Bronchial epithelial cell (primary cell): ENCODE measurements at regions not wholly inside any gene's neighbourhood (a gene's known extent, or its start where the extent isn't known, plus 50 kb on each side); places are given as distances from the start of the nearest gene placed in this dataset.

Experiments used
- DNase-seq: peaks from one replicate; pipeline ENCODE4 v3.0.0-alpha.2; 2010; ENCODE audit warnings: low read depth
- FAIRE-seq: peaks from 2 replicates; lab custom pipeline; 2011; peaks lifted over from hg19 to GRCh38; lab: Jason Lieb, UNC
- H3K27me3 ChIP-seq: 2 replicates; pipeline ENCODE4 v1.5.1; 2011; ENCODE audit warnings: low read length; ENCODE audit not compliant: control insufficient read depth, insufficient read depth
- H3K36me3 ChIP-seq: 2 replicates; pipeline ENCODE4 v1.5.1; 2011; ENCODE audit warnings: low read length; ENCODE audit not compliant: control insufficient read depth, insufficient read depth
- H3K4me3 ChIP-seq: 2 replicates; pipeline ENCODE4 v1.5.1; 2011; ENCODE audit warnings: mild to moderate bottlenecking, low read depth, low read length, control low read depth
- TF ChIP-seq, protein P1 (sequence below): IDR thresholded peaks from 2 replicates; pipeline ENCODE4 v1.5.1; 2011; ENCODE audit warnings: mild to moderate bottlenecking, moderate library complexity, low read length, control low read depth, inconsistent platforms; ENCODE audit not compliant: insufficient read depth, severe bottlenecking

DNA sequence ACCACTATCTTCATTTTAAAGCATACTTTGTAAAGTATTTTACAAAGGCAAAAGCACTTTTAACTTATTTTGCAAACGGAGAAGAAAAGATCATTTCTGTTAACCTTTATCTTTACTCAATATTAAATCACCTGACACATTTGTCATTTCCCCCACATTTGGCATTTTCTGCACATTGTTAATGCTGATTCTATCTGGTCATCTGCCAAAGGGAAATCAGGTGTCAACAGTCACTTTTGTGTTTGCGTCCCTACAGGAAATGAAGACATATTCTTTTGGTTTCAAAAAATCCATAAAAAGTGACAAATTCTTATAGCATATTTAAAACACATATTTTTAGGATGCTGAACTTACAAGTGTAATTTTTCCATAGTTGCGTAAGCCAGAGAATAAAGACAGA lies 191.3 kb upstream of the TMEM161B start:
- TF ChIP-seq, protein P1, sequence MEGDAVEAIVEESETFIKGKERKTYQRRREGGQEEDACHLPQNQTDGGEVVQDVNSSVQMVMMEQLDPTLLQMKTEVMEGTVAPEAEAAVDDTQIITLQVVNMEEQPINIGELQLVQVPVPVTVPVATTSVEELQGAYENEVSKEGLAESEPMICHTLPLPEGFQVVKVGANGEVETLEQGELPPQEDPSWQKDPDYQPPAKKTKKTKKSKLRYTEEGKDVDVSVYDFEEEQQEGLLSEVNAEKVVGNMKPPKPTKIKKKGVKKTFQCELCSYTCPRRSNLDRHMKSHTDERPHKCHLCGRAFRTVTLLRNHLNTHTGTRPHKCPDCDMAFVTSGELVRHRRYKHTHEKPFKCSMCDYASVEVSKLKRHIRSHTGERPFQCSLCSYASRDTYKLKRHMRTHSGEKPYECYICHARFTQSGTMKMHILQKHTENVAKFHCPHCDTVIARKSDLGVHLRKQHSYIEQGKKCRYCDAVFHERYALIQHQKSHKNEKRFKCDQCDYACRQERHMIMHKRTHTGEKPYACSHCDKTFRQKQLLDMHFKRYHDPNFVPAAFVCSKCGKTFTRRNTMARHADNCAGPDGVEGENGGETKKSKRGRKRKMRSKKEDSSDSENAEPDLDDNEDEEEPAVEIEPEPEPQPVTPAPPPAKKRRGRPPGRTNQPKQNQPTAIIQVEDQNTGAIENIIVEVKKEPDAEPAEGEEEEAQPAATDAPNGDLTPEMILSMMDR = no peak
- no peak for DNase-seq
- no peaks in the 10 kb centered on the region for H3K27me3 ChIP-seq
- H3K36me3 ChIP-seq = no peaks in the 10 kb centered on the region
- FAIRE-seq = no peak
- no peak overlapping the region for H3K4me3 ChIP-seq

DNA sequence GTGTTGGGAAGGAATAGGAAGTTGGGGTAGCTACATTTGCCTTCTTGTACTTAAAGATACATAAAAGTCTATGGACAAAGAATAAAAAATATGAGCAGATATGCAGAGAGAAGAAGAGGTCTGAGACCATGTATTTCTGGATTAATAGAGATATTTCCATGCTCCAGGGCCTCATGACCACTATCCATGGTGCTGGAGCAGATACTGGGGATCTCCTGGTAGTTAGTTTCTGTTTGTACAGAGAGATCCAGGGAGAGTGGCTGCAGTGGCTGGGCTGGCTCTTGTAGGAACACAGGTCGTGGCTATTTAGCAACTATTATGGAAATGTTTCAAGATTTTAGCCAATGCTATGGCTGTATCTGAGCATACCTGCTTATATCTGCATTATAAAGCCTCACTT lies 184.2 kb upstream of the TMEM161B start:
- Histone ChIP-seq H3K36me3 (no peaks in the 10 kb centered on the region), H3K27me3 (no peaks in the 10 kb centered on the region), H3K4me3 (no peak overlapping the region)
- TF ChIP-seq, protein P1 = no peak
- DNase-seq (no peak), FAIRE-seq (no peak)

DNA sequence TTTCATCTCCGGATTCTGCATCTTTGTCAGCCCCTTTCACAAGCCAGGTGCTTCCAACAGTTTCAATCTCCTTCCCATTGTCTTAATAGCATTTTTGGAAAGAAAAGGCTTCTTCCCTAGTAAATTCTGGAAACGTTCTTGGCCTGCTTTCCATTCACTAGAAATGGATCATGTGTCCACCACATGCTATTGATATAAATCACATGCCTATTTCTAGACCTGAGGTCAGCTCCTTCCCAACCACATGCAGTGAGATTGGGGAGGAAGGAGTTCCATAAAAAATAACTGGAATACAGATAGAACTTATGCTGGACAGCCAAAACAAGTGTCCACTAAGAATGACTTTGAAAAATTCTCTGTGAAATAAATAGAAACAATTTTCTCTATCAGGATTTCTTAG lies 181.6 kb upstream of the TMEM161B start:
- FAIRE-seq (no peak), DNase-seq (no peak)
- H3K36me3 ChIP-seq = no peaks in the 10 kb centered on the region
- TF ChIP-seq, protein P1 = no peak
- no peaks in the 10 kb centered on the region for H3K27me3 ChIP-seq
- no peak overlapping the region for H3K4me3 ChIP-seq

DNA sequence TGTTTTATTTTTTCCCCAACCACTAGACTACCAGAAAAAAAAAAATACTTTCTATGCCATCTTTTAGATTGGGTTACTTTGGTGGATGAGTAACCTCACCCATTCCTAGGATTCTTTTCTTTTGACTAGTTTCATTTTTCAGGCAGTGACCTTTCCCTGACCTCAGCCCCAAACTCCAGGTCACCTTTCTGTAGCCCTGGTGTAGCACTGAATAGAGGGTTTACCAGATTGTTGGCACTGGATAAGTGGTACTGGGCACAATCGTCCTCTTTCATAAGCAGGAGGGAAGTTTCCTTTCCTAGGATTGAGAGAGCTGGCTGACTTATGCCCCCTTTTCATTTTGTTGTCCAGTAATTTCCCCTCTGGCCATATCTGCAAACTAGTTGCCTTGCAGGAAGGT lies 169.4 kb upstream of the TMEM161B start:
- TF ChIP-seq, protein P1 = no peak
- DNase-seq = peak; percentile 7
- no peak for FAIRE-seq

DNA sequence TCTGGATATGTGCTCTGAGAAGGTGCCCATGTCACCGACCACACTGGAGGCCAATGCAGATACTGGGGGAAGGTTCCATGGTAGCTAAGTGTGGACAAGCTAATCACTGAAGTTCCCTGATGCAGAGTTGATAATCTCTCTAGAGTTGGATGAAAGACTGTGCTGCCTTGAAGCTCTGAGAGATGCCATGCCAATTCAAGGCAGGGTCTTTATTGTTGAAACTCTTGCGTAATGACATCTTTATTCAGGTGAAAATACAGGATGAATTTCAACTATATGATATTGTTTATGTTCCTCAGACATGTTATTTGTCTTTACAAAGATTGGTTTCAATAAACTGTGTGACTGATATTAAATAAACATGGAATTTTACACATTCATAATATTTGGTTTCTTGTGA lies 167.6 kb upstream of the TMEM161B start:
- DNase-seq = no peak
- Histone ChIP-seq H3K27me3 (no peaks in the 10 kb centered on the region), H3K4me3 (no peak overlapping the region), H3K36me3 (no peaks in the 10 kb centered on the region)
- FAIRE-seq = no peak
- TF ChIP-seq, protein P1 = no peak

More for the DNA sequence above, 169.4 kb upstream of the TMEM161B start:
- Histone ChIP-seq H3K36me3 (no peaks in the 10 kb centered on the region), H3K4me3 (no peak overlapping the region), H3K27me3 (no peaks in the 10 kb centered on the region)

DNA sequence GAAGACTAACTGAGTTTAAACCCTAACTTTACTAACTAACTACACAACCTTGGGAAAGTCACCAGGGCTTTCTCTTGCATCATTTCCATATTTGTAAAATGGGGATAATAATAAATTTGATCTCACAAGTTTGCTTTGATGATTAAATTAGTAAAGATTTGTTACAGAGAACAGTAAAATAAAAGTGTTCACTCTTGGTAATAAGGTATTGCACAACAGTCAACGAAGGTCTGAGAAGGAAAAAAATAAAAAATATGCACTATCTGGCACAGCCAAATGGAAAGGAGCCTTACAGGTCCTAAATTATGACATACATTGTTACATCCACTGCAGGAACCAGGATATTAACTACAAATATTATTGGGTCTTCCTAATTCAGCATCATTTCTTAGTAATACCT lies 160.0 kb upstream of the TMEM161B start:
- DNase-seq = no peak
- Histone ChIP-seq H3K27me3 (no peaks in the 10 kb centered on the region), H3K36me3 (no peaks in the 10 kb centered on the region), H3K4me3 (no peak overlapping the region)
- TF ChIP-seq, protein P1 = no peak
- FAIRE-seq = no peak
